Lower leg skin (tissue), 3 donors: ENCODE measurements at regions not wholly inside any gene's neighbourhood (a gene's known extent, or its start where the extent isn't known, plus 50 kb on each side); places are given as distances from the start of the nearest gene placed in this dataset.

ENCODE experiments used
- CTCF ChIP-seq, 3 donors: fragments of 450-650 bp; IDR thresholded peaks; one replicate each; pipeline ENCODE4 v1.5.1; 2016; ENCODE audit warnings: antibody characterized with exemption in 3 of 3, mild to moderate bottlenecking in 3 of 3, moderate library complexity in 2 of 3
- POLR2A ChIP-seq, 2 donors: fragments of 450-650 bp; IDR thresholded peaks; one replicate each; pipeline ENCODE4 v1.6.1; 2016 to 2017; ENCODE audit warnings: antibody characterized with exemption in 2 of 2, mild to moderate bottlenecking in 1 of 2, moderate library complexity in 1 of 2

GRCh38 chr7:136714062-136714461 lies 154.4 kb upstream of the CHRM2 start:
- TF ChIP-seq CTCF (IDR thresholded peaks at IDR 0.05) (no peak), POLR2A (IDR thresholded peaks at IDR 0.05) (no peak)
